ENCODE measurements at regions not wholly inside any gene's neighbourhood (a gene's known extent, or its start where the extent isn't known, plus 50 kb on each side); places are given as distances from the start of the nearest gene placed in this dataset.
A peak's percentile ranks its signal among the peaks of the same experiment; 100 is the strongest.
"Not testable (repeated sequence)": the region's sequence is repeated elsewhere in the genome, so short reads cannot be mapped to it uniquely, and the experiment has no call there.

- no peak for DNase-seq (ENCODE audit: low spot score)
These were observed 571.2 kb upstream of the ACVR2A start for GRCh38 chr2:147273628-147274027.

GRCh38 chr2:147273106-147273505 is 571.7 kb upstream of the ACVR2A start:
- no peak for DNase-seq (ENCODE audit: low spot score)

GRCh38 chr2:147269581-147269980 is 575.2 kb upstream of the ACVR2A start:
- not testable (repeated sequence) for DNase-seq (ENCODE audit: low spot score)

DNA sequence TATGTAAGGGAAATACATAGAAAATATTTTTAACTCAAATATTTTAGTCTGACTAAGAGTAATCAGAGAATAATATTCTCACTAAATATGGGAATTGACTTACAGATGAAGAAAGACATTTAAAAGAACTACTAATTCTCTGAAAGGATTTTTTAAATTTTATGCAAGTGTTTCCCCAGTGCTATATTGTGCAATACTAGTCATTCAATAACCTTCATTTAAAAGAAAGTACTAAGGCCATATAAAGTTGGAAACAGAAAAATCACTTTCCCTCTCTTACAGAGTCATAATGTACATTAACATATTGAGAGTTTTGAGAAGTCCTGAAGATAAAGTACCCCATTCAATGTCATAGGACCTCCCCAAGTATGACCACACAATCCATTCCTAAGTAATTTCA is 584.6 kb upstream of the ACVR2A start:
- no peak for DNase-seq (ENCODE audit: low spot score)

DNA sequence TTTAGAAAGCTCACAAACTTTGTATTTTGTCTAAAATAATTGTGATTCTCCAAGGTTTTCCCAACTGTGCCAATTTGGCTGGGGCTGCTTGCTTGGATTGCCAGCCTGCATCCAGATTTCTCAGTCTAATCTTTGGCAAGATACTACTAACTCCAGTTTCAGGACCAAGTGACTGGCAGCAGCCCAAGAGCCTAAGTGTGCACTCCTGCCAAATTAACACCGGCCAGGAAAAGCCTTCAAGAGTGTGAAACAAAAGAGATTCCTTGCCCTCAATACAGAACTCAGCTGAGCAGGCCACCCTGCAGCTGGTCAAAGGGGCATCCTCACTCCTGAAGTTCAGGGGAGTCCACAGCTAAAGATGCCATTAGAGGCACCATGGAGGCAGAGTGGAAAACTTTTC is 589.0 kb upstream of the ACVR2A start:
- DNase-seq (ENCODE audit: low spot score) = no peak

GRCh38 chr2:147250652-147251356 is 594.0 kb upstream of the ACVR2A start:
- no peak for DNase-seq (ENCODE audit: low spot score)

- DNase-seq (ENCODE audit: low spot score) = no peak
These were observed 597.1 kb upstream of the ACVR2A start for GRCh38 chr2:147247749-147248148.

GRCh38 chr2:147242445-147242844 is 602.4 kb upstream of the ACVR2A start:
- no peak for DNase-seq (ENCODE audit: low spot score)

- no peak for DNase-seq (ENCODE audit: low spot score)
These were observed 608.2 kb upstream of the ACVR2A start for GRCh38 chr2:147236601-147237000.

DNA sequence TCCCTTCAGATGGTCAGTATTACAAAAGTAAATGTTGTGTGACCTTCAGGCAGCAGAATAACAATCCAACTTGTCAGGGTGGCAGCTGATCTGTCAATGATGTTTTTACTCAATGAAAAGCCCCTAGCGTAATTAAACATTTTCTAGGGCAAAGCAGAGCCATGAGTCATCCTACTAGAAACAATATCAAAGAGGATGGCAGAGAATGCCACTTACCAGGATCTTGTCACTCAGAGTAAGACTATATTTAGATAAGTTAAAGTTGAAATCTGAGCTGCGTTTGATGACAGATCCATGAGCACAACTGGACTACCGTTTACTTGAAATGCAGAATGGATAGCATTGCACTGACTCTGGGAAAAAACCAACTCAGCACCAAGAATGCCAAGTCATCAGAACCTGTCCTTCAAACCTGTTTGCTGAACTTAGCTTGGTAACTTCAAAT is 612.6 kb upstream of the ACVR2A start:
- no peak for DNase-seq (ENCODE audit: low spot score)

GRCh38 chr2:147231607-147232006 is 613.2 kb upstream of the ACVR2A start:
- DNase-seq (ENCODE audit: low spot score) = no peak

- DNase-seq (ENCODE audit: low spot score) = no peak
These were observed 613.7 kb upstream of the ACVR2A start for GRCh38 chr2:147231081-147231480.

DNA sequence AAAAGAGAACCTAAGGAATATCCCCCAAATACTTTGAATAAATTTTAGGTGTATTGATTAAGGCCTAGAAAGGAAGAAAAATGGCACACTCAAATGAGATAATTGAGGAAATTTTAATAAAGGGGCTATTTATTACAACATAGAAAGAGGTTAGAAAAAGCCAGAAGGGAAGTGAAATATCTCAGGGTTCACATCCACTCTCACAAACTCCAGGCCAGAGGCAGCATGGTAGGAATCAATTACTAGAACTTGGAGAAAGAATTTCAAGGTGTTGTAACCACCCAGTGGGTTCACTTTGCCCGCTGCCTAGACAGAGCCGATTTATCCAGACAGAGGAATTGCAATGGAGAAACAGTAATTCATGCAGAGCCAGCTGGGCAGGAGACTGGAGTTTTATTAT is 617.5 kb upstream of the ACVR2A start:
- DNase-seq (ENCODE audit: low spot score) = no peak

DNA sequence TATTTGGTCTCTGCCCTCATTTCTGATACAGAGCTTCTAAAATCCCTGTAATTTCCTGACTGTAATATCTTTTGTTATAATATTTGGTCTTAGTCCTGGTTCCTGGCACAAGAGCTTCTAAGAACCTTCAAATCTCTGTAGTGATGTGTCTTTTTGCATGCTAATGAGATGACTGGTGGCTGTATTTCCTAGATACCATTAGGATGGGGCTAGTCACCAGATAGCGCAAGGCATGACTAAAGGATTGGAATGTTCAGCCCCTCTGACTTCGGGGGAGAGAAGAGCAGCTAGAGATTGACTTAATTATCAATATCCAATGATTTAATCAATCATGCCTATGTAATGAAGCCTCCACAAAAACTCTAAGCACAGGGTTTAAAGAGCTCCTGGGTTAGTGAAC is 620.8 kb upstream of the ACVR2A start:
- peak; percentile 6 for DNase-seq (ENCODE audit: low spot score)

GRCh38 chr2:147223553-147224060 is 621.2 kb upstream of the ACVR2A start:
- DNase-seq (ENCODE audit: low spot score) = no peak

DNA sequence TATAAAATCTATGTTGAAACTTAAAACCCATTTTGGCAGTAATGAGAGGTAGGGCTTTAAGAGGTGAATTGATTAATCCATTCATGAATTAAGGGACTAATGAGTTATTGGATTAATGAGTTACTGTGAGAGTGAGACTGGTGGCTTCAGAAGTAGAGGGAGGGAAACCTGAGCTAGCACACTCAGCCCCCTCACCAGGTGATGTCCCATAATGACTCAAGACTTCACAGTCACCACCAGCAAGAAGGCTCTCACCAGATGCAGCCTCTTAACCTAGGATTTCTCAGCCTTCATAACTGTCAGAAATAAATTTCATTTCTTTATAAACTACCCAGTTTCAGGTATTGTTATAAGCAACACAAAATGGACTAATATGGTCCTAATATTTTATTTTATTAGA is 621.7 kb upstream of the ACVR2A start:
- DNase-seq (ENCODE audit: low spot score) = no peak

DNA sequence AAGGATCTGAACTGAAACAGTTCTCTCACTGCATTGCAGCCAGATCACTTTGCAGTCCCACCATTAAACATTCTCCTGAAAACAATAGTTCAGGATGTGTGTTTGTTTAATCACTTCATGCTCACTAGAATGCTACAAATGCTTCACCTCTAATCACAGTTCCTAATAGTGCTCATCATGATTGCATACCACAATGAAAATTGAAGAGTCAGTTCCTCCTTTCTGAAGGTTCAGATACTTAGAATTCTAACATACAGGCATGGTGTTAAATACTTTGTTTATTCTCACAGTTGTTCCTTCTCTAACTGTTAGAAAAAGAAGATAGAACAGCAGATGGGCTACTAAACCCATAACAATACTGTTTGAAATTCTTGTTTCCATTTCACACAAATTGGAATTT is 622.3 kb upstream of the ACVR2A start:
- DNase-seq (ENCODE audit: low spot score) = no peak

DNA sequence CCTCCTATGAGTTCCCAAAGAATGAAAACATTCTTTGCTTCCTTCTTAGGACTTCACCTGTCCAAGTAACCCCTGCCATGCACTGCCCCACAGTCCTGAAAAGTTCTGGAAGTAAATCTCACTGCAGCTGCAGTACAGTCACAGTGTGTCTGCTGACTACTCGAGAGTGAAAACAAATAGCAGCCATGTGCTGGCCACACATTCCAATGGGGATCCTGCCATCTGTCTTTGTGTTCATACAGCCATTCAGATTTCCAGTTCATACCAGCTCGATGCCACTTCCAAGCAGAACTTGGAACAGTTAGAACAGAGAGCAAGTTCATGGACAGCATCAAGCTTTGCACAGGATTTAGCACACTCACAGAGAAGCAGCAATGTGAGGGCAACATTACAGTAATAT is 629.9 kb upstream of the ACVR2A start:
- DNase-seq (ENCODE audit: low spot score) = no peak

- DNase-seq (ENCODE audit: low spot score) = no peak
These were observed 633.3 kb upstream of the ACVR2A start for GRCh38 chr2:147211484-147211883.

- peak; percentile 69 for DNase-seq (ENCODE audit: low spot score)
These were observed 640.7 kb upstream of the ACVR2A start for GRCh38 chr2:147204102-147204501.

DNA sequence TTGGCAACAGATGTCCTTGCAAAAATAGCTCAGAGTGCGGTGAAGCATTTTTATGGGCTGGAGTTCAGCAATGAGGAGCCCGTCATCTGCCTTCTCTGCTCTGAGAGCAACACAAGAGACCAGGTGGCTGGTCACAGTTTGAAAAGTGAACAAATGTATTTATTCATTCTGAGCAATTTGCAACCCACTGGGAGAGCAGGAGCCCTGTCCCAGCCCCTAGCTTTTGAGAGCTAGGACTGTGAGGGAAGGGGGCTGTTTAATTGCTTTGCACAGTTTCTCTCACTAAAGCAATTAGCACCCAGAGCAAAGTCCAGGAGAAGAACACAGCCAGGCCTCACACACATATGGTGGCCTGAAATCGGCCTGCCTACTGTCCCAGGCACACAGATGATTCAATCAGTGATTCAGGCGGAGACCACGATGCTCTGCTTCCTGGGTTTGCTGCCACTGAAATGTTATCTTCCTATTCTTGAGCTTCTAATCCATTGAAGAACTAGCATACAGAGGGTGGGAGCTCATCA is 646.1 kb upstream of the ACVR2A start:
- DNase-seq (ENCODE audit: low spot score) = peak; percentile 3

DNA sequence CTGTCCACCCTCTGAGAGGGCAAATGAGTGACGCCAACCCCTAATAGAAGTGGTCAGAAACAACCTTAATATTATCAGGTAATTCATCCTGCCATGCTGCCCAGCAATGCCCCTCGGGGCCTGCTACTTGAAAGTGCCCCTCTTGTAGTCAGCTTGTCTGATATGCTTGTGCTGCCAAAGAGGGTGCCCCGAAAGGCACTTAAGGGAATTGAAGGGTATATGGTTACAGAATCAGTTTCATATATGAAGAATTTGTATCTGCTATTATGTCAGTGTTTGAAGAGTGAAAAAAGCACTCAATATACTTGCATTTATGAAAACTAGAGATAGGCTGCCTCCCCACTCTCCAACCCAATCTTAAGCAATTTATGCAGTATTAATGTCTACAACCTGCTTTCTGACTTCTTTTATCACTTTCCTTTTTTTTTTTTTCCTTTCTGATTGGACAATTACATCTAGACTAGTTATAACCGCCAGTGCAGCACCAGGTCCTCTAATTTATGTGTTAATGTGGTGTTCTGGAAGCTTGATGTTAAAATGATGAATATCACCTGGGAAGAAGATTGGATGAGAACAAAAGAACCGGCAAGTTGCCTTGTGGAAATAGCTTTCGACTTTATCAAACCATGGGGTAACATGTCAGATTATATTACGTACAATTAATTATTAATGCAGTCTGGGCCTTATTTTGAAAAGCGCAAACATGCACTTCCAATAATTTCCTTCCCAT is 646.9 kb upstream of the ACVR2A start:
- no peak for DNase-seq (ENCODE audit: low spot score)

- DNase-seq (ENCODE audit: low spot score) = no peak
These were observed 662.6 kb upstream of the ACVR2A start for GRCh38 chr2:147182260-147182659.

Data from GM03348 (cell line).